HepG2 (cell line): ENCODE measurements at regions not wholly inside any gene's neighbourhood (a gene's known extent, or its start where the extent isn't known, plus 50 kb on each side); places are given as distances from the start of the nearest gene placed in this dataset.

Experiments
- ATAC-seq: fragments of 200-7000 bp; cut with Tn5 transposase; 3 replicates; pipeline ENCODE4 v1.9.1; 2020; ENCODE audit warnings: mild to moderate bottlenecking, moderate library complexity
- BruUV-seq: library from RNA; stranded (reverse); fragments of 400-500 nt; replicated peaks from 2 replicates; lab custom pipeline; 2021; lab: Mats Ljungman, UMichigan
- CTCF ChIA-PET: fragments of 300-600 bp; formaldehyde crosslinking; extraction: SDS; loops from one replicate; lab custom pipeline; 2021; ENCODE audit warnings: low total read pairs, inconsistent platforms, low intra/inter-chr PET ratio; lab: Yijun Ruan, JAX
- POLR2A ChIA-PET: fragments of 350-600 bp; sonication (Branson Sonifier 250); formaldehyde crosslinking; loops from one replicate; lab custom pipeline; 2020; ENCODE audit warnings: antibody characterized with exemption, inconsistent platforms; lab: Yijun Ruan, JAX
- DNase-seq: peaks from one replicate; pipeline ENCODE4 v3.0.0-alpha.2; 2015; ENCODE audit warnings: low spot score
- FAIRE-seq: peaks from 3 replicates; lab custom pipeline; 2011; peaks lifted over from hg19 to GRCh38; lab: Jason Lieb, UNC
- H2AFZ ChIP-seq: one replicate; pipeline ENCODE4 v1.6.1; 2011; ENCODE audit warnings: low read length, inconsistent platforms
- H3K27ac ChIP-seq: fragments of 300-600 bp; 3 replicates; pipeline ENCODE4 v1.8.0; 2011; ENCODE audit warnings: mixed run types, mild to moderate bottlenecking, mixed read lengths, low read length, inconsistent platforms; ENCODE audit not compliant: insufficient read depth; ENCODE audit errors: extremely low read length
- H3K27me3 ChIP-seq, 2 experiments: fragments of 200-600 bp in 1 of 2; 2 replicates in 1 of 2; 3 replicates in 1 of 2; pipeline versions ENCODE4 v1.6.0 to v1.8.0; 2011; ENCODE audit warnings: low read length in 2 of 2, mild to moderate bottlenecking in 2 of 2, moderate library complexity in 2 of 2, inconsistent platforms in 1 of 2; ENCODE audit not compliant: insufficient read depth in 2 of 2, control insufficient read depth in 1 of 2
- H3K36me3 ChIP-seq, 2 experiments: fragments of 200-600 bp in 1 of 2; replicated peaks in 1 of 2; 2 replicates in 1 of 2; 3 replicates in 1 of 2; pipeline versions ENCODE4 v1.5.1 to v1.8.0; 2011; ENCODE audit warnings: low read length in 2 of 2, inconsistent platforms in 1 of 2; ENCODE audit not compliant: insufficient read depth in 2 of 2, control insufficient read depth in 1 of 2
- H3K4me1 ChIP-seq: 2 replicates; pipeline ENCODE4 v1.5.1; 2012; ENCODE audit warnings: low read length, inconsistent platforms; ENCODE audit not compliant: insufficient read depth
- H3K4me2 ChIP-seq: 2 replicates; pipeline ENCODE4 v1.6.0; 2011; ENCODE audit warnings: low read depth, low read length, inconsistent platforms
- H3K4me3 ChIP-seq, 3 experiments: fragments of 200-600 bp in 1 of 3; sonication (generic), shearing (Covaris generic) in 1 of 3; replicated peaks in 1 of 3; 2 replicates each; pipeline ENCODE4 v1.5.1; 2011 to 2016; ENCODE audit warnings: low read length in 3 of 3, inconsistent platforms in 2 of 3, low read depth in 2 of 3, mild to moderate bottlenecking in 2 of 3, control low read depth in 1 of 3, mixed read lengths in 1 of 3; ENCODE audit not compliant: insufficient read depth in 1 of 3
- H3K79me2 ChIP-seq: one replicate; pipeline ENCODE4 v1.6.1; 2011; ENCODE audit warnings: low read length, inconsistent platforms; ENCODE audit not compliant: insufficient read depth
- H3K9ac ChIP-seq: 2 replicates; pipeline ENCODE4 v1.6.0; 2011; ENCODE audit warnings: mild to moderate bottlenecking, low read depth, low read length, inconsistent platforms; ENCODE audit not compliant: insufficient read depth
- H3K9me3 ChIP-seq: 2 replicates; pipeline ENCODE4 v1.5.1; 2012; ENCODE audit warnings: mild to moderate bottlenecking, low read length
- H4K20me1 ChIP-seq: 2 replicates; pipeline ENCODE4 v1.6.0; 2011; ENCODE audit warnings: inconsistent platforms, mild to moderate bottlenecking, low read length, moderate library complexity; ENCODE audit not compliant: insufficient read depth
- MAFF ChIP-seq: IDR thresholded peaks from 2 replicates; pipeline ENCODE4 v1.6.1; 2011; ENCODE audit warnings: low read depth, low read length, improper control_type of control experiment
- MAFK ChIP-seq, 2 experiments: IDR thresholded peaks in 1 of 2; conservative IDR thresholded peaks in 1 of 2; 2 replicates each; pipeline ENCODE4 v1.6.1; 2011; ENCODE audit warnings: improper control_type of control experiment in 2 of 2, low read length in 2 of 2
- MIER2 ChIP-seq: IDR thresholded peaks from 2 replicates; pipeline ENCODE4 v1.6.1; 2016; ENCODE audit warnings: missing biosample characterization, missing genetic modification reagents
- SCMH1 ChIP-seq: sonication (generic); formaldehyde crosslinking; IDR thresholded peaks from 2 replicates; pipeline ENCODE4 v1.9.0; 2021; ENCODE audit warnings: missing genetic modification reagents, mild to moderate bottlenecking, borderline replicate concordance
- ZNF724P ChIP-seq: sonication (generic); formaldehyde crosslinking; IDR thresholded peaks from 2 replicates; pipeline ENCODE4 v1.8.0; 2022; ENCODE audit warnings: missing genetic modification reagents, borderline replicate concordance
- WGBS: methylation state at CpG from one replicate; pipeline ENCODE4 v1.1.6; 2017; ENCODE audit warnings: low lambda C conversion rate; 5-methylcytosine and 5-hydroxymethylcytosine counted together
- in situ Hi-C: cut with HindIII; loops from 2 replicates; pipeline ENCODE4 v1.10.0; 2017; ENCODE audit warnings: low pct_unique_long_range_greater_than_20kb; ENCODE audit not compliant: extremely low pct_ligation_motif_present
- intact Hi-C: fragments of 100-400 bp; cut with micrococcal nuclease; formaldehyde crosslinking; loops from one replicate; pipeline ENCODE4 v1.10.0; 2022; ENCODE audit not compliant: unreplicated experiment
- TF ChIP-seq, protein P1 (sequence below): sonication (generic); formaldehyde crosslinking; IDR thresholded peaks from 2 replicates; pipeline ENCODE4 v1.8.1; 2023; ENCODE audit warnings: mild to moderate bottlenecking, inconsistent platforms, moderate library complexity, missing genetic modification reagents, borderline replicate concordance

DNA sequence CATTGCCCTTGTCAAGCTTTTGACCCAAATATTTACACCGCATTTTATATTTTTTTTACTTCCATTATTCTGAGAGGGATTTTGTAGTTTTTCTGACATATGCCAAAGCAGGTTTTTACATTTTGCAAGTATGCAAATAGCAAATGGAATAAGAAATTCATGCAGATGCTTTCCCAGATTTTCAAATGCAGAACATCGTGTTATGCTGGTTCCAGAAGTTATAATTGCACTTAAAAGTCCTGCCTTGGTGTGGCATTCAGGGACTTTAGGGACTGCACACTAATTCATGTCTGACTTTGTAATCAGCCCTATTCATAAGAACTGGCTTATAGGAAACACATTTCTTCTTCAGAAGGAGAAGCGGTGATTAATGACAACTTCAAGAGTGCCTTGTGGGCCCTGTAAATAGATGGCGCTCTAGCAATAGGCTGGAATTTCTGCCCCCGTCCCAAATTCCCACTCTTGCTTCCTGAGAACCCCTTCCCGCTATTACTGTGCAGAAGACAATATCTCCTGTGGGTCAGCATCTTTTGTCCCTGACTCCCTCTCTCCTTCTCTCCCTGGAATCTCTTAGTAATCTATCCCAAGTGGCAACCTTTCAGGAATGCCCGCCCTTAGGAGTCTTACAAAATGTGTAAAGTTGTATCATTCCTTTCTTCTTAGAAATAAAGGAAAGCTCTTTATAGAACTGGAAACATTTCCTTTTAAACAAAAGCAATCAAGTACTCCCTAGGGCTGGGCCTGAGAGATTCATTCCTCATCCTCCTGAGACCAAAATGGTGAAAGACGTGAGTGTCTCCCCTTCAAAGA lies 264.0 kb downstream of the INHBA start (continued):
- TF ChIP-seq ZNF724P (CRISPR knock-in tag): no peak

DNA sequence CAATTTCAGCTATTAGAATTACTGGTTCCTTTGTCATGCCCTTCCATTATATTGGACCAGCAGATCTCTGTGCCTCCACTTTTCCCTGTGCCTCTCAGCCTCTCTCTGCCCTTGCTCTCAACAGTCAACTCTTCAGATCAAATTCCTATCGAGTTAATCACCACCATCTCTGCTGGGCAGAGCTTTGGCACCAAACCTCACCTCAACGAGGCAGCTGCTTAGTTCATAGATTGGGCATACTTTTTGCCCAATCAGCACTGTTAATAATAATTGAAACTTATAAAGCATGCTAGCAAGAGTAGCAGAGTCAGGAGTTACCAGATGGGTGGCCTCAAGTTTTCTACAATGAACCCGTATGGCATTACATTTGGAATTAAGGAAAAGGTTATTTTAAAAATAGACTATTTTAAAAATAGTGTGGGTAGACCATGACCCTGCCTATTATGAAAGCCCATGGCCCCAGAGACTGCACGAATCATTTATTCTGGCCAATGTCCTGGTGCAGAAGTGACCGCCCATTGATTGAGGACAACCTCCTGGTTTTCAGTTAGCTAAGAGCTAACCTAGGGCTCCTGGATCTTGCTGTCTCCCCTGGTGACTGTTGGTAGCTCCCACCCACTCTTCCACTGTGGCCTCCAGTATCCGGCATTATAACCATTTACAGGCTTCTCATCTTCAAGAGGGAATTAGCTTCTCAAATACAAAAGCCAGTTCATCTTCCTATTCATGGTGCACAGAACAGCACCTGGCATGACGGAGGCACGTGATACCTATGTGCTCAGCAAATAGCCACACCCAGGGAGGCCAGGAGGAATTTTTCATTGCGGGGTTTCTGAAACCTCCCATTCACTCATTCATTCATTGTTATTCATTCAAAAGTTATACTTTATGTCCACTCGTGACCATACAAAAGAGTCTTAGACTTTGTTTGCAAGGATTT lies 265.4 kb downstream of the INHBA start:
- peak; percentile 13 to 39; a peak in 1 of 4 replicates for TF ChIP-seq MAFK (conservative IDR thresholded peaks at IDR 0.05 in 1 of 2, IDR thresholded peaks at IDR 0.05 in 1 of 2; ENCODE audit: low read length in 2 of 2)
- TF ChIP-seq, protein P1, sequence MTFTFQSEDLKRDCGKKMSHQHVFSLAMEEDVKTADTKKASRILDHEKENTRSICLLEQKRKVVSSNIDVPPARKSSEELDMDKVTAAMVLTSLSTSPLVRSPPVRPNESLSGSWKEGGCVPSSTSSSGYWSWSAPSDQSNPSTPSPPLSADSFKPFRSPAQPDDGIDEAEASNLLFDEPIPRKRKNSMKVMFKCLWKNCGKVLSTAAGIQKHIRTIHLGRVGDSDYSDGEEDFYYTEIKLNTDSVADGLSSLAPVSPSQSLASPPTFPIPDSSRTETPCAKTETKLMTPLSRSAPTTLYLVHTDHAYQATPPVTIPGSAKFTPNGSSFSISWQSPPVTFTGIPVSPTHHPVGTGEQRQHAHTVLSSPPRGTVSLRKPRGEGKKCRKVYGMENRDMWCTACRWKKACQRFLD (CRISPR knock-in tag): no peak
- no peak for TF ChIP-seq MIER2 (CRISPR knock-in tag)
- TF ChIP-seq SCMH1: no peak
- TF ChIP-seq MAFF: 0 out of 2 replicates have a peak, but pooled peaks have one; percentile 2
- Histone ChIP-seq H3K79me2 (no peaks in the 10 kb centered on the region), H3K27ac (no peak overlapping the region), H3K36me3 (no peaks in the 10 kb centered on the region), H3K4me3 (no peak overlapping the region), H2AFZ (no peak overlapping the region), H3K9ac (no peak overlapping the region), H4K20me1 (no peaks in the 10 kb centered on the region), H3K9me3 (peaks cover 31% of the 10 kb centered on the region), H3K4me1 (no peaks in the 10 kb centered on the region), H3K27me3 (no peaks in the 10 kb centered on the region), H3K4me2 (no peak overlapping the region)
- ATAC-seq: no peak
- FAIRE-seq: no peak
- in situ Hi-C loops (no loop called here), intact Hi-C loops (no loop called here)
- POLR2A ChIA-PET: no interaction called here
- 23% methylated on average over 10 of the region's 10 CpGs for WGBS
- DNase-seq: no peak
- no TSS peak for BruUV-seq
- CTCF ChIA-PET: no interaction called here
